ENCODE measurements at regions not wholly inside any gene's neighbourhood (a gene's known extent, or its start where the extent isn't known, plus 50 kb on each side); places are given as distances from the start of the nearest gene placed in this dataset.

DNA sequence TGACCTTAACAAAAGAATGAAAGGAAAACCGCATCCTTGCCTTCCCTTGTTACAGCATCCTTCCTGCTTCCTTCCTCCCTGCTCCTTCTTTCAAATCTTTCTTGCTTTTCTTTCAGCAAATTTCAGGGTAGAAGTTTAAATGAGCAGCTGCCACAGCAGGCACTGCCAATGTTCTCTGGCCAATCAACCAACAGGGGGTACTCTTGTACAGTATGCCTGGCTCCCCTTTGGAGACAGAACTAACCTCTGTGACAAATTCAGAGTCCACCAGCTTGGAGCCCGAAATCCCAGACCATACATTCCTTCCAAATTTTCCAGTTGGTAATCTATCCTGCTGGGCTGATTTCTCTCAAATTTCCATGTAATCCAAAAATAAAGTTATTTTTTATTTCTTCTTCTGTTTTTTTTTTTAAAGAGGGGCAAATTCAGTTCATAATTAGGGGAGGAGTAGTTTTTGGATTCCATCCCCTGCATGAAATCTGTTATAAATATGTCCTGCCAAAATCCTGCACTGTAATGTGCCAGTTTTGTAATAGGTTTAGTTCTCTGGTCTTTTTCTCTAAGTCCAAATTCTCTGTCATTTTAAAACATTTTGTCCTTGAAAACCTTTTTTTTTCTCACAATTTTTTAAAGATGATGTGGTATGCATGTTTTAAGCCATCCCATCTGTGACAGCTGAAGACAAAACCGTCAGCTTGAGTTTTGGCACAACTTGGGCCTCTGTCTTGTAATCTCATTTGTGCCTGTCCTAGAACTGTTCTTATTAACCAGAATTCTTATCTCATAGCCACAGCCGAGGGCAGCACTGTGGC is 610.0 kb upstream of the LMO3 start:
- Histone ChIP-seq H3K9ac (ENCODE audit: low read length in 5 of 5) (no peak overlapping the region), H3K27ac (ENCODE audit: low read depth, low read length) (no peak overlapping the region), H3K27me3 (ENCODE audit: control insufficient read depth in 5 of 5, insufficient read depth in 4 of 5, low read length in 5 of 5) (no peaks in the 10 kb centered on the region), H3K36me3 (ENCODE audit: control insufficient read depth in 5 of 5, insufficient read depth in 5 of 5, low read length in 5 of 5) (no peaks in the 10 kb centered on the region), H3K4me3 (ENCODE audit: low read depth in 1 of 5, low read length in 5 of 5) (no peak overlapping the region), H3K4me1 (ENCODE audit: control insufficient read depth in 5 of 5, insufficient read depth in 5 of 5, low read length in 5 of 5) (no peaks in the 10 kb centered on the region), H3K9me3 (ENCODE audit: control insufficient read depth in 5 of 5, low read length in 5 of 5) (no peaks in the 10 kb centered on the region)

DNA sequence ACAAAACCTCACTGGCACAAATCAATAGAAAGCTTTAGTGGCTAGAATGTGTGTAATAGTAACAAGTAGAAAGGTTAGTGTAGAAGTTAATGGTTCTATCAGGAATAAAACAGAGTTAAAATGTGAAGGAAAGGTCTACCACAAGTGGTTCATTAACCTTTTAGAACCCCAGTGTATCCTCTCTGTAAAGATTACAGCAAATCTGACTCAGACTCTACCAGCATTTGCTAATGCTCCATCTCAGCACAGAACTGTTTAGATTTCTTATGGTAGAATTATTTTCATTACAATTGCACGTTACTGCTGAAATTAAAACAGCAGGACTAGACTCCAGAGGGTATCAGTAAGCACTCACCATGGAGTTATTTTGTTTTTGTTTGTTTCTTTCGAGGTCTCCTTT is 609.0 kb upstream of the LMO3 start:
- H3K4me1 ChIP-seq (ENCODE audit: control insufficient read depth in 5 of 5, insufficient read depth in 5 of 5, low read length in 5 of 5): no peaks in the 10 kb centered on the region
- no peaks in the 10 kb centered on the region for H3K9me3 ChIP-seq (ENCODE audit: control insufficient read depth in 5 of 5, low read length in 5 of 5)
- H3K9ac ChIP-seq (ENCODE audit: low read length in 5 of 5): no peak overlapping the region
- no peaks in the 10 kb centered on the region for H3K36me3 ChIP-seq (ENCODE audit: control insufficient read depth in 5 of 5, insufficient read depth in 5 of 5, low read length in 5 of 5)
- no peak overlapping the region for H3K4me3 ChIP-seq (ENCODE audit: low read depth in 1 of 5, low read length in 5 of 5)
- H3K27ac ChIP-seq (ENCODE audit: low read depth, low read length): no peak overlapping the region
- H3K27me3 ChIP-seq (ENCODE audit: control insufficient read depth in 5 of 5, insufficient read depth in 4 of 5, low read length in 5 of 5): no peaks in the 10 kb centered on the region

DNA sequence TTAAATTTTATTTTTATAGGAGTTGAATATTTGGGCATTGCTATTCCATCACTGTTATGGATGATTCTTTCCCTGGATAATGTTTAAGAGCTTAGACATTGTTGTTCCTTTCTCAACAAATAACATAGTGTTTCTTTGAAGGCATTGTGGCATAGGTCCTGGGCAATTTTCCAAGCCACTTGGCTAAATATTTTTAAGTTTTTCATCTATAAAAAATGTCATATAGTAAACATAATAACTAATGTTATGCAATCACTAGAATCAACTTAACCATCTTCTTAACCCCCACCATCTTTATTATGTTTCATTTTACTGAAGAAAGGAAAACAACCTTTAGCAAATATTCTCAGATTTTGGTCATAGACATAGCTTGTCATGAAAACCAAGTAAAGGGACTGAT is 600.6 kb upstream of the LMO3 start:
- Histone ChIP-seq H3K9ac (ENCODE audit: low read length in 5 of 5) (no peak overlapping the region), H3K27me3 (ENCODE audit: control insufficient read depth in 5 of 5, insufficient read depth in 4 of 5, low read length in 5 of 5) (no peaks in the 10 kb centered on the region), H3K4me3 (ENCODE audit: low read depth in 1 of 5, low read length in 5 of 5) (no peak overlapping the region), H3K4me1 (ENCODE audit: control insufficient read depth in 5 of 5, insufficient read depth in 5 of 5, low read length in 5 of 5) (no peaks in the 10 kb centered on the region), H3K9me3 (ENCODE audit: control insufficient read depth in 5 of 5, low read length in 5 of 5) (peaks cover 0 to 5% (median 0%) of the 10 kb centered on the region in 5 donors), H3K27ac (ENCODE audit: low read depth, low read length) (no peak overlapping the region), H3K36me3 (ENCODE audit: control insufficient read depth in 5 of 5, insufficient read depth in 5 of 5, low read length in 5 of 5) (no peaks in the 10 kb centered on the region)

DNA sequence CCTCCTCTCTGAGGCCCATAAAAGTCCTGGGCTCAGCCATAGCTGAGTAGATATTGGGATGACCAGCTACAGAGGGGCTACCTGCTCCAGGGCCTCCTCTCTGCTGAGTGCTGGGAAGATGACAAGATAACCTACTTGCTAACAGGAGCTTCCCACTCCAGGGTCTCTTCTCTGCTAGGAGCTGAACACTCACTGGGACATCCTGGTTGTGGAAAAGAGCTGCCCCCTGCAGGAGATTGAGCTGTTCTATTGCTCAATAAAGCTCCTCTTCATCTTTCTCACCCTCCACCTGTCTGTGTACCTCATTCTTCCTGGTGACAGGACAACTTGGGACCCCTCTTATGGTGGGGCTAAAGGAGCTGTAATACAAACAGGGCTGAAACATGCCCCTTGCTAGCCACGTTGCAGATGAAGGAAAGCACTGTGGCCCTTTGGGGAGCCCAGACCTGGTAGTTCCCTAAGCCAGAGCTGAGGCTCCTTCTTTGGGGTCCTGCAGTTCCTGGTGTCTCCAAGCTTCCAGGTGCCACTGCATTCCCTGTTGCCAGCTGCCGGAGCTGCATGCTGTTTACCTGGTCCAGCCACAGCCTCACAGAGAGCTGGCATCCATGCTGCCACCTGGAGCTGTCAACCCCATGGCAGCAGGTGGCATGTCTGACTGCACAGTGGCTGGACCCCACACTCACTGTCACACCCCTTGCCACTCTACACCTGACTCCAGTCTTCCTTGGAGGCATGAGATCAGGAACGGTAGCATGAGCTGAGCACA is 598.5 kb upstream of the LMO3 start:
- Histone ChIP-seq H3K27me3 (ENCODE audit: control insufficient read depth in 5 of 5, insufficient read depth in 4 of 5, low read length in 5 of 5) (no peaks in the 10 kb centered on the region), H3K27ac (ENCODE audit: low read depth, low read length) (no peak overlapping the region), H3K36me3 (ENCODE audit: control insufficient read depth in 5 of 5, insufficient read depth in 5 of 5, low read length in 5 of 5) (no peaks in the 10 kb centered on the region), H3K4me1 (ENCODE audit: control insufficient read depth in 5 of 5, insufficient read depth in 5 of 5, low read length in 5 of 5) (no peaks in the 10 kb centered on the region), H3K4me3 (ENCODE audit: low read depth in 1 of 5, low read length in 5 of 5) (no peak overlapping the region), H3K9ac (ENCODE audit: low read length in 5 of 5) (no peak overlapping the region), H3K9me3 (ENCODE audit: control insufficient read depth in 5 of 5, low read length in 5 of 5) (peaks cover 0 to 5% (median 0%) of the 10 kb centered on the region in 5 donors)

DNA sequence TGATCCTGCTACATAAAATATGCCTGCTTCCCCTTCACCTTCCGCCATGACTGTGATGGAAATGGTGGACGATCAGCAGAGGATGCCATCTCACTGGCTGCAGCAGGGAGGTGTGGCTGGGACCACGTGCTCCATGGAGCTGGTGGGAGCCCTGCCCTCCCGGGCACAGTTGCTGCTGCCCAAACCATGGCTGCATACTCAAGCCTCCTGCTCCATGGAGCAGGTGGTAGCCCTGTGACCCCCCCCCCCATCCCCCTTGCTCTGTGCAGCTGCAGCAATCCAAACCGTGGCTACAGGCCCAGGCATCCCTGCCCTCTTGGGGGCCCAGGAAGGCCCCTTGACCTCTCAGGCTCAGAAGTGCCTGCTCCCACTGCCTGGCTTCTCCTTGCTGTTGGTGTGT is 597.5 kb upstream of the LMO3 start:
- Histone ChIP-seq H3K9me3 (ENCODE audit: control insufficient read depth in 5 of 5, low read length in 5 of 5) (peaks cover 0 to 5% (median 0%) of the 10 kb centered on the region in 5 donors), H3K4me1 (ENCODE audit: control insufficient read depth in 5 of 5, insufficient read depth in 5 of 5, low read length in 5 of 5) (no peaks in the 10 kb centered on the region), H3K9ac (ENCODE audit: low read length in 5 of 5) (no peak overlapping the region), H3K4me3 (ENCODE audit: low read depth in 1 of 5, low read length in 5 of 5) (no peak overlapping the region), H3K27me3 (ENCODE audit: control insufficient read depth in 5 of 5, insufficient read depth in 4 of 5, low read length in 5 of 5) (no peaks in the 10 kb centered on the region), H3K36me3 (ENCODE audit: control insufficient read depth in 5 of 5, insufficient read depth in 5 of 5, low read length in 5 of 5) (no peaks in the 10 kb centered on the region), H3K27ac (ENCODE audit: low read depth, low read length) (no peak overlapping the region)

DNA sequence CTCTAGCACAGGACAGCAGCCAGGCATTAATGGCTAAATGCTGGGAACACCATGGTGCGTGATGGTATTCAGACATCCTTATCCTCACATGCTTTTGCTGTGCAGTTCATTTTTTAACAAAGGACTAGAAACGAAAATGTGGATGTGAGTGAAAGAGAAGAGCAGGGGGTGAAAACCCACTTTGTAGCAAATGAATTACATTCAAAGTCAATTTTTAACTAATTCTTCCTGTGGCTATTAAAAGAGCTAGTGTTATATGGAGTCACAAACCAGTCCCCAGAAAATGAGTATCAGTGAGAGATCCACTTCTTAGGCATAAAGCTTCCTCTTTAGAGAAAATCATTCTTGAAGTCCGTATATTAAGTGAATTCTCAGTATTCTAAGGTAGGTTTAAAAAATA is 592.0 kb upstream of the LMO3 start:
- H3K27ac ChIP-seq (ENCODE audit: low read depth, low read length): no peak overlapping the region
- no peak overlapping the region for H3K9ac ChIP-seq (ENCODE audit: low read length in 5 of 5)
- no peaks in the 10 kb centered on the region for H3K9me3 ChIP-seq (ENCODE audit: control insufficient read depth in 5 of 5, low read length in 5 of 5)
- H3K4me3 ChIP-seq (ENCODE audit: low read depth in 1 of 5, low read length in 5 of 5): no peak overlapping the region
- H3K27me3 ChIP-seq (ENCODE audit: control insufficient read depth in 5 of 5, insufficient read depth in 4 of 5, low read length in 5 of 5): no peaks in the 10 kb centered on the region
- H3K4me1 ChIP-seq (ENCODE audit: control insufficient read depth in 5 of 5, insufficient read depth in 5 of 5, low read length in 5 of 5): no peaks in the 10 kb centered on the region
- H3K36me3 ChIP-seq (ENCODE audit: control insufficient read depth in 5 of 5, insufficient read depth in 5 of 5, low read length in 5 of 5): no peaks in the 10 kb centered on the region

DNA sequence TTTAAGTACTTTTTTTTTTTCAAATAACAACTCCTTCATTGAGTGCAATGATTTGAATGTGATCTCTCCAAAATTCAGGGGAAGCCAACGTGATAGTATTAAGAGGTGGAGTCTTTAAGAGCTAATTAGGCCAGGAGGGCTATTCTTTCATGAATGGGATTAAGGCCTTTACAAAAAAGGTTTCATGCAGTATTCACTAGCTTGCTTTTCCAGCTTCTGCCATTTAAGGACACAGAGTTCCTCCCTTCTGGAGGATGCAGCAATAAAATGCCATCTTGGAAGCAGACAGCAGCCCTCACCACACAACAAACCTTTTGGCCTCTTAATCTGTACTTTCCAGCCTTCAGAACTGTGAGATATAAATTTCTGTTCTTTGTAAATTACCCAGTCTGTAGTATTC is 586.8 kb upstream of the LMO3 start:
- Histone ChIP-seq H3K4me3 (ENCODE audit: low read depth in 1 of 5, low read length in 5 of 5) (no peak overlapping the region), H3K27ac (ENCODE audit: low read depth, low read length) (no peak overlapping the region), H3K27me3 (ENCODE audit: control insufficient read depth in 5 of 5, insufficient read depth in 4 of 5, low read length in 5 of 5) (no peaks in the 10 kb centered on the region), H3K9me3 (ENCODE audit: control insufficient read depth in 5 of 5, low read length in 5 of 5) (peaks cover 0 to 6% (median 0%) of the 10 kb centered on the region in 5 donors), H3K9ac (ENCODE audit: low read length in 5 of 5) (no peak overlapping the region), H3K4me1 (ENCODE audit: control insufficient read depth in 5 of 5, insufficient read depth in 5 of 5, low read length in 5 of 5) (no peaks in the 10 kb centered on the region), H3K36me3 (ENCODE audit: control insufficient read depth in 5 of 5, insufficient read depth in 5 of 5, low read length in 5 of 5) (no peaks in the 10 kb centered on the region)

DNA sequence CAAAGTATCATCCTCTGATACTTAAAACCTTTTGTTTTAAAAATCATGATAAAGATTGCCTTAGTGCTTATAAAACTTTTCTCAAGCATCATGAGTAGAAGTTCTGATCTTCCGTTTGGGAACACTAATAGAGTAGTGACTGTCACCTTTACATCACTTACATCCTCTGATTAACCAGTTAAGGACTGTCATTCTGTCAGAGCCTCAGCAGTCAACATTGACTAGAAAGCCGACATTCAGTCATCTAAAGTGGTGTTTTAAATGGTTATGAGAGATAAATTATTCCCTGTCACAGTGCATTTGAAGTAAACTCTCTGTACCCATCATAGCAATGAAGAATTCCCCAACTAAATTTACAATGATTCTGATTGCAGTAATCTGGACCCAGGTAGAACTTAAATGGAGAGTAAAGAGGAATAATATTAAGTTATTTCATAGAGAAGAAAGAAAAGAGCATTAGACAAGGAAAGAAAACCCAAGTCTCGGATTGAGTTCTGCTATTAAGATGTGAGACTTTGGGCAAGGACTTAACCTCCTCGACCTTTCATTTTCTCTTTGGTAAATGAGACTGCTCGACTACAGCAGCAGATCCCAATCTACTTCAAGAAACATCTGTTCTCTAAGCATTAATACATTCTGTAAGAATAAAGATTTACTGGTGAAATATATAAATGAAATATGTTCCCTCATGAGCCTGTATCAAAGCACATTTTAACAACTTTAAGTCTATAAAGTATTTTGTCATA is 563.9 kb upstream of the LMO3 start:
- Histone ChIP-seq H3K4me1 (ENCODE audit: control insufficient read depth in 5 of 5, insufficient read depth in 5 of 5, low read length in 5 of 5) (no peaks in the 10 kb centered on the region), H3K36me3 (ENCODE audit: control insufficient read depth in 5 of 5, insufficient read depth in 5 of 5, low read length in 5 of 5) (no peaks in the 10 kb centered on the region), H3K9ac (ENCODE audit: low read length in 5 of 5) (no peak overlapping the region), H3K4me3 (ENCODE audit: low read depth in 1 of 5, low read length in 5 of 5) (no peak overlapping the region), H3K9me3 (ENCODE audit: control insufficient read depth in 5 of 5, low read length in 5 of 5) (no peaks in the 10 kb centered on the region), H3K27me3 (ENCODE audit: control insufficient read depth in 5 of 5, insufficient read depth in 4 of 5, low read length in 5 of 5) (no peaks in the 10 kb centered on the region), H3K27ac (ENCODE audit: low read depth, low read length) (no peak overlapping the region)

DNA sequence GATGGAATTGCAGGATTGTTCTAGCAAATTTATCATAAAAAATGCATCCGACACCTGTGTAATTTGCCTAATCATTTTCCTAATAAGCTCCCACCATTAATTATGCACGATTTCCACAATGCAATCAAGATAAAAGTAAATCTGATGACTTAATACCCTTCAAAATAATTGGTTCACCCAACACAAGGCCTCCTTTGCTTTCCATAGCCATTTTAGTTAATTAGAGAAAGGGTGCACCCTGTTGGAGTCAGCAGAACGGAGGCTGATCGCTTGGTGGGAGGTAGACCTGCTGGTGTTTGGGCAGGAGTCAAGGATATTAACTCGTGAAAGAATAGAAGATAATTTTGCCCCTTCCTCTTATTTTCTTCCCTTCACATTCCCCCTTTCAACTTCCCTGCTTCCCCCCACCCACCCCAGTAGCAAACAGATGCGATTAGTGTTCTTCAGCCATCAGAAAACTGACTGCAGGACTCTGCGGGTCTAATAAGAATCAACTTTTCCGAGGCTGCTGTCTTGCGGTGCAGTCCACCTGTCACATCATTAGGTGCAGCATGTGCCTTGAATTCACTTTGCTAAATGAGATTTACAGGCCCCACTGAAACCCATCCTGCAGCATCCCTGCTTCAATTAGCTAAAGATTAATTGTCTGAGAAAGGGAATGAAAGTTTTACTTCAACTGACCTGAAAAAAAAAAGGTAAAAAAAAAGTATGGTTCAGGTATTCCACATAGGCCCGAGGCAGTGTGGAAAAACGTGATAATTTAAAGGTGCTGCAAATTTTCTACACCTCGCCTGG is 553.7 kb upstream of the LMO3 start:
- Histone ChIP-seq H3K9me3 (ENCODE audit: control insufficient read depth in 5 of 5, low read length in 5 of 5) (no peaks in the 10 kb centered on the region), H3K27me3 (ENCODE audit: control insufficient read depth in 5 of 5, insufficient read depth in 4 of 5, low read length in 5 of 5) (no peaks in the 10 kb centered on the region), H3K36me3 (ENCODE audit: control insufficient read depth in 5 of 5, insufficient read depth in 5 of 5, low read length in 5 of 5) (no peaks in the 10 kb centered on the region), H3K9ac (ENCODE audit: low read length in 5 of 5) (no peak overlapping the region), H3K4me1 (ENCODE audit: control insufficient read depth in 5 of 5, insufficient read depth in 5 of 5, low read length in 5 of 5) (no peaks in the 10 kb centered on the region), H3K27ac (ENCODE audit: low read depth, low read length) (no peak overlapping the region), H3K4me3 (ENCODE audit: low read depth in 1 of 5, low read length in 5 of 5) (no peak overlapping the region)
